Type B pancreatic cell (in vitro differentiated cells): ENCODE measurements at regions not wholly inside any gene's neighbourhood (a gene's known extent, or its start where the extent isn't known, plus 50 kb on each side); places are given as distances from the start of the nearest gene placed in this dataset.

Experiments
- DNase-seq: peaks from one replicate; pipeline ENCODE4 v3.0.0; 2021; ENCODE audit warnings: mixed read lengths; ENCODE audit not compliant: unreplicated experiment; ENCODE audit errors: extremely low spot score
- H3K27ac Mint-ChIP-seq: 2 replicates; pipeline ENCODE4 v1.8.0; 2021; ENCODE audit warnings: mild to moderate bottlenecking, mixed read lengths
- H3K27me3 Mint-ChIP-seq: 2 replicates; pipeline ENCODE4 v1.8.0; 2021; ENCODE audit warnings: mixed read lengths
- H3K36me3 Mint-ChIP-seq: 2 replicates; pipeline ENCODE4 v1.8.0; 2021; ENCODE audit warnings: mixed read lengths
- H3K4me1 Mint-ChIP-seq: one replicate; pipeline ENCODE4 v1.8.0; 2021; ENCODE audit warnings: mixed read lengths; ENCODE audit not compliant: unreplicated experiment
- H3K4me3 Mint-ChIP-seq: 2 replicates; pipeline ENCODE4 v1.8.0; 2021; ENCODE audit warnings: mild to moderate bottlenecking, mixed read lengths
- H3K9me3 Mint-ChIP-seq: 2 replicates; pipeline ENCODE4 v1.8.0; 2021; ENCODE audit warnings: mixed read lengths
- TF ChIP-seq, protein P1 (sequence below): fragments of 200-600 bp; sonication (generic); conservative IDR thresholded peaks from 2 replicates; pipeline ENCODE4 v1.5.0; 2021; ENCODE audit warnings: antibody characterized with exemption, mild to moderate bottlenecking

DNA sequence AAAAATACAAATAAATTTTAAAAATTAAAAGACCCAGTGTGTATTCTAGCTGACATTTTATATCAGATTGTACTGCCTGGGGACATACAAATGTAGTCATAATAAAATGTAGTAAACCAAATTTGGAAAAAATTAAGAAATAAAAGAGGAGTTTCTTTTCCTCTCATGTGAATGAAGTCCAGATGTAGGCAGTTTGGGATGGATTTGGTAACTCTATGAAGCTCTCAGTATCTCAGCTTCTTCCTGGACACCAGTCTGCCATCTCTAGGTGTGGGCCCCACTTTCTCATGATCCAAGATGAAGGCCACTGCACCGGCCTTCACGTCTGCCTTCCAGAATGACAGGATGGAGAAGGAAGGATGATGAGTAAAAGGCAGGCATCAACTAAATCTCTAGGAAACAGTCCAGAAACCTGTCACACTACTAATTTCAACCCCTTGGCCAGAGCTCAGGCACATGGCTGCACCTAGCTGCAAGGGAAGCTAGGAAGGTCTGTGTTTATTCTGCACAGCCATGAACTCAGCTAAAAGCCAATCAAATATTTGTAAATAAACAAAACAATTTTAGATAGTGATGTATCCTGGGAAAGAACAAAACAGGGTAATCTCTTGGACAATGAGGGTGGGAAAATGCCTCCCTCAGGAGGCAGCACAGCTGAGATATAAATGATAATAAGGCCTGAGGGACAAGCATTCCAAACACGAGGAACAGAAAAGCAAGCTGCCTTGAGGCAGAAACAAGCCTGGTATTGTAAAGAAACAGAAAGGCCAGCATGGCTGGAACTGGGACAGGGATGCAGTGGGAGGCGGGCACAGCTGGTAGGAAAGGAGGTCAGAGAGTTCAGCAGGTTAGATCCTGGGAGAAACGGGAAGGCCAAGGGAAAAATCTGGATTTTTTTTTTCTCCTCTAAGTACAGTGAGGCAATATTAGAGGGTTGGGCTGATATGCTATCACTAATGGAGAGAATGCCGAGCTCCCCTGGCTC, 88.5 kb upstream of the PTPN1 start:
- Mint-ChIP-seq H3K27me3 (peaks cover 4% of the 10 kb centered on the region), H3K4me3 (peak overlapping the region; percentile 58), H3K4me1 (peaks cover 20% of the 10 kb centered on the region), H3K27ac (peak overlapping the region; percentile 94), H3K36me3 (no peaks in the 10 kb centered on the region), H3K9me3 (no peaks in the 10 kb centered on the region)
- no peak for DNase-seq
- TF ChIP-seq, protein P1, sequence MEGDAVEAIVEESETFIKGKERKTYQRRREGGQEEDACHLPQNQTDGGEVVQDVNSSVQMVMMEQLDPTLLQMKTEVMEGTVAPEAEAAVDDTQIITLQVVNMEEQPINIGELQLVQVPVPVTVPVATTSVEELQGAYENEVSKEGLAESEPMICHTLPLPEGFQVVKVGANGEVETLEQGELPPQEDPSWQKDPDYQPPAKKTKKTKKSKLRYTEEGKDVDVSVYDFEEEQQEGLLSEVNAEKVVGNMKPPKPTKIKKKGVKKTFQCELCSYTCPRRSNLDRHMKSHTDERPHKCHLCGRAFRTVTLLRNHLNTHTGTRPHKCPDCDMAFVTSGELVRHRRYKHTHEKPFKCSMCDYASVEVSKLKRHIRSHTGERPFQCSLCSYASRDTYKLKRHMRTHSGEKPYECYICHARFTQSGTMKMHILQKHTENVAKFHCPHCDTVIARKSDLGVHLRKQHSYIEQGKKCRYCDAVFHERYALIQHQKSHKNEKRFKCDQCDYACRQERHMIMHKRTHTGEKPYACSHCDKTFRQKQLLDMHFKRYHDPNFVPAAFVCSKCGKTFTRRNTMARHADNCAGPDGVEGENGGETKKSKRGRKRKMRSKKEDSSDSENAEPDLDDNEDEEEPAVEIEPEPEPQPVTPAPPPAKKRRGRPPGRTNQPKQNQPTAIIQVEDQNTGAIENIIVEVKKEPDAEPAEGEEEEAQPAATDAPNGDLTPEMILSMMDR = no peak

DNA sequence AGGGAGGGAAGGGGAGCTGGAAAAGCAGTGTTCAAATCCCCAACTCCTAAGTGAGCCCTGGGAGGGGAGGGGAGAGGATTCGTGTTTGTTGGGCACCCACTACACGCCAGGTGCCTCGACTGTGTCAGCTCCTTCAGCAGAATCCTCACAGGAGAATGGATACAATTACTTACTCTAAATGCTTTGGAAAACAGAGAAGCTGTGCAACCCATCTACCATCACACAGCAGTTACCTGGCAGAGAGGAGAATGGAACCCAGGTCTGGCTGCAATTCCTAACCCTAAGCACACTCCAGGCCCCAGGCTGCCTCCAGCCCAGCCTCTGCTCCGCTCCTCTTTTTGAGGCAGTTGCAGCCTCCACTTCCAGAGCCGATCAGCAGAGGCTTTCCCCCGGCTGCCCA, 86.4 kb upstream of the PTPN1 start:
- no peaks in the 10 kb centered on the region for H3K36me3 Mint-ChIP-seq
- peak overlapping the region; percentile 94 for H3K27ac Mint-ChIP-seq
- DNase-seq = no peak
- no peak overlapping the region for H3K4me3 Mint-ChIP-seq
- H3K27me3 Mint-ChIP-seq = no peaks in the 10 kb centered on the region
- TF ChIP-seq, protein P1 = no peak
- peaks cover 37% of the 10 kb centered on the region for H3K4me1 Mint-ChIP-seq
- no peaks in the 10 kb centered on the region for H3K9me3 Mint-ChIP-seq

DNA sequence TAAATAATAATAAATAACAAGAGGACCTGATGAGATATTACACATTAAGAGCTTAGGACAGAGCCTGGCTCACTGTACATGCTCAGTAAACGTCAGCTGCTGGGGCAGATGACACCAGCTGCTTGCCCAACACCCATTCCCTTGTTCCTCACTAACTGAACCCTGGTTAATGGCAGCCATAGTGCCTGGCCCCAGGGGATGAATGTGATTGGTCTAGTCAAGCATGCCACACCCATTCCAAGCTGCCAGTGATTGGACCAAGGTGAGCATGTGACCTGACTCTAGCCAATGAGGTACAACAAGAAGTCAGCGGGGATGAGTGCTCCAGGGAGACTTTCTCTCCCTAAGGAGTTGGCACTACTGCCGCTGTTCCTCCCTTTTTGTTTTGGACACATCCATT, 85.1 kb upstream of the PTPN1 start:
- H3K27me3 Mint-ChIP-seq = no peaks in the 10 kb centered on the region
- H3K9me3 Mint-ChIP-seq = no peaks in the 10 kb centered on the region
- no peak overlapping the region for H3K4me3 Mint-ChIP-seq
- H3K27ac Mint-ChIP-seq = no peak overlapping the region
- H3K36me3 Mint-ChIP-seq = no peaks in the 10 kb centered on the region
- peaks cover 37% of the 10 kb centered on the region for H3K4me1 Mint-ChIP-seq
- no peak for DNase-seq
- TF ChIP-seq, protein P1 = no peak

- H3K4me1 Mint-ChIP-seq = peaks cover 42% of the 10 kb centered on the region
- H3K36me3 Mint-ChIP-seq = no peaks in the 10 kb centered on the region
- H3K27ac Mint-ChIP-seq = peak overlapping the region; percentile 63
- H3K27me3 Mint-ChIP-seq = no peaks in the 10 kb centered on the region
- H3K4me3 Mint-ChIP-seq = no peak overlapping the region
- no peak for DNase-seq
- H3K9me3 Mint-ChIP-seq = no peaks in the 10 kb centered on the region
- TF ChIP-seq, protein P1 = no peak
Observed at GRCh38 chr20:50426866-50427718, 83.1 kb upstream of the PTPN1 start.

- Mint-ChIP-seq H3K9me3 (no peaks in the 10 kb centered on the region), H3K4me3 (no peak overlapping the region), H3K4me1 (peaks cover 36% of the 10 kb centered on the region), H3K36me3 (no peaks in the 10 kb centered on the region), H3K27me3 (no peaks in the 10 kb centered on the region), H3K27ac (peak overlapping the region; percentile 63)
- TF ChIP-seq, protein P1 = no peak
- DNase-seq = no peak
Observed at GRCh38 chr20:50427719-50428083, 82.5 kb upstream of the PTPN1 start.
